ENCODE measurements at regions not wholly inside any gene's neighbourhood (a gene's known extent, or its start where the extent isn't known, plus 50 kb on each side); places are given as distances from the start of the nearest gene placed in this dataset.
"Not testable (repeated sequence)": the region's sequence is repeated elsewhere in the genome, so short reads cannot be mapped to it uniquely, and the experiment has no call there.

DNA sequence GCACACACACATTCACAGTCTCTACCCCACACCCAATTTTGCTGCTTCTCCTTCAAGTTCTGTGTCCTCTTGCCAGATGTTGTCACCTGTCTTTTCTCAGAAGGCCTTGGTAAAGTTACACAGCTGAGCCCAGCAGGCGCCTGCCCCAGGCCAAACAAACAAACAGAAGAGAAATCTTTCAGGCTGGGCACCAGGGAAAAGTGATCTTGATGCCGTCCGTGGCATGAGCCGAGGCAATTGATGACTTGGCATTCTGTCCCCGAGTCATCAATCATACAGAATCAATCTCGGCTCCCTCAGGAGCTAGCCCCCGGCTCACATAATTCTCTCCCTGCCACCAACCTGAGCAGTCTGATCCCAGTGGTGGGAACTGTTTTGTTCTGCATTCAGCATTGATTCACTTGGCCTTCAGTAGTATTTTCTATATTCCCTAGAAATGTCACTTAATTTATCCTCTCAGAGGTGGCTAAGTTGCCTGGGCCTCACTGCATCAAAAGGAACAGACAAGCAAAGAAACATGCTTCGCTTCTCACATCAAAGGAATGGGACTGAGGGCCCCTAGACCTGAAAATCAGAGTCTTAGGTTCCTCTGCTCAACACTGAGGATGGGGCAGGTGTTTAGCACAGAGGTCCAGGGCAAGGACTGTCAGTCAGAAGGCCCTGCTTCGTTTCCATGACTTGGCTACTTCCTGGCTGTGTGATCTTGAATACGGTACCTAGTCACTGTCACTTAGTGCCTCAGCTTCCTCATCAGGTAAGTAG, 278.8 kb upstream of the CELF4 start:
- Histone ChIP-seq H2BK5ac (ENCODE audit: low read depth, low read length, poor library complexity, severe bottlenecking) (no peak overlapping the region), H3K23ac (ENCODE audit: low read length in 2 of 2) (no peak overlapping the region), H2AFZ (ENCODE audit: low read depth, low read length) (no peak overlapping the region), H2BK120ac (ENCODE audit: low read depth, low read length) (no peak overlapping the region), H3K4me2 (ENCODE audit: low read length, poor library complexity, severe bottlenecking) (no peak overlapping the region), H3K9me3 (ENCODE audit: control insufficient read depth, low read length) (no peaks in the 10 kb centered on the region), H3K18ac (ENCODE audit: low read depth in 1 of 2, low read length in 2 of 2) (no peak overlapping the region), H3K79me1 (replicated peaks; ENCODE audit: low read length, poor library complexity, severe bottlenecking) (no peaks in the 10 kb centered on the region), H3K36me3 (ENCODE audit: control insufficient read depth in 1 of 2, insufficient read depth in 2 of 2, low read depth in 1 of 2, low read length in 2 of 2) (no peaks in the 10 kb centered on the region), H3K9ac (ENCODE audit: low read length) (no peak overlapping the region), H4K8ac (ENCODE audit: low read length) (no peak overlapping the region), H3K27ac (ENCODE audit: low read length, poor library complexity, severe bottlenecking) (no peak overlapping the region), H3K27me3 (ENCODE audit: control insufficient read depth in 1 of 2, insufficient read depth in 1 of 2, low read length in 2 of 2) (no peaks in the 10 kb centered on the region), H2AK5ac (ENCODE audit: low read length, severe bottlenecking) (no peak overlapping the region), H3K14ac (ENCODE audit: low read length in 2 of 2) (no peak overlapping the region), H3K4me1 (ENCODE audit: control insufficient read depth, insufficient read depth, low read depth, low read length) (no peaks in the 10 kb centered on the region), H2BK12ac (ENCODE audit: low read length in 2 of 2) (no peak overlapping the region), H4K91ac (ENCODE audit: low read length) (no peak overlapping the region), H3K4ac (ENCODE audit: low read depth in 1 of 2, low read length in 2 of 2) (no peak overlapping the region), H3K4me3 (ENCODE audit: insufficient read depth in 1 of 2, low read depth in 1 of 2, low read length in 2 of 2) (no peak overlapping the region), H2BK15ac (ENCODE audit: low read depth, poor library complexity, severe bottlenecking) (no peak overlapping the region)
- WGBS, result 54% methylated on average over 9 of the region's 10 CpGs
- no peak for DNase-seq

DNA sequence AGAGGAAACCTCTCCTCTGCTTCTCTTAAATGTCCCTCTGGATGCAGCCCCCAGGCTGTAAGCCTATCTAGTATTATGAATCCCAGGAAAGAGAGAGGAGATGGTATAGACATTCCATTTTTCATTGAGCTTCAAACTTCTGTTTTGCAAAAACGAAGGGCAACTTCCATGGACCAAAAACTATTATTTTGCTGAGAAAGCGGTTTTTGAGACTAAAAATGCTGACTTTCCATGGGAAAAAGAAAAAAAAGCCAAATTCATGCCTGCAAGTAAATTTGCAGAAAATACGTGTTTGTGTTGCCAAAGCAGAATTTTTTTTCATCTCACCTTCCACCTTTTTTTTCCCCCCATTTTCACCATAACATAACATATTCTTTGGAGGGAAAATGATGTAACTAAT, 272.5 kb upstream of the CELF4 start:
- no peaks in the 10 kb centered on the region for H3K9me3 ChIP-seq (ENCODE audit: control insufficient read depth, low read length)
- no peak overlapping the region for H2BK120ac ChIP-seq (ENCODE audit: low read depth, low read length)
- H3K36me3 ChIP-seq (ENCODE audit: control insufficient read depth in 1 of 2, insufficient read depth in 2 of 2, low read depth in 1 of 2, low read length in 2 of 2), result no peaks in the 10 kb centered on the region
- H3K9ac ChIP-seq (ENCODE audit: low read length), result no peak overlapping the region
- no peak overlapping the region for H2BK15ac ChIP-seq (ENCODE audit: low read depth, poor library complexity, severe bottlenecking)
- no peak overlapping the region for H2AK5ac ChIP-seq (ENCODE audit: low read length, severe bottlenecking)
- H3K4me1 ChIP-seq (ENCODE audit: control insufficient read depth, insufficient read depth, low read depth, low read length), result no peaks in the 10 kb centered on the region
- no peak overlapping the region for H3K18ac ChIP-seq (ENCODE audit: low read depth in 1 of 2, low read length in 2 of 2)
- no peak overlapping the region for H3K4me2 ChIP-seq (ENCODE audit: low read length, poor library complexity, severe bottlenecking)
- H4K8ac ChIP-seq (ENCODE audit: low read length), result no peak overlapping the region
- no peak overlapping the region for H2BK12ac ChIP-seq (ENCODE audit: low read length in 2 of 2)
- H4K91ac ChIP-seq (ENCODE audit: low read length), result no peak overlapping the region
- H3K27me3 ChIP-seq (ENCODE audit: control insufficient read depth in 1 of 2, insufficient read depth in 1 of 2, low read length in 2 of 2), result no peaks in the 10 kb centered on the region
- no peaks in the 10 kb centered on the region for H3K79me1 ChIP-seq (replicated peaks; ENCODE audit: low read length, poor library complexity, severe bottlenecking)
- no peak overlapping the region for H2AFZ ChIP-seq (ENCODE audit: low read depth, low read length)
- H3K14ac ChIP-seq (ENCODE audit: low read length in 2 of 2), result no peak overlapping the region
- no peak overlapping the region for H3K4me3 ChIP-seq (ENCODE audit: insufficient read depth in 1 of 2, low read depth in 1 of 2, low read length in 2 of 2)
- 64% methylated on average over 2 of the region's 3 CpGs for WGBS
- H3K4ac ChIP-seq (ENCODE audit: low read depth in 1 of 2, low read length in 2 of 2), result no peak overlapping the region
- H3K23ac ChIP-seq (ENCODE audit: low read length in 2 of 2), result no peak overlapping the region
- DNase-seq, result no peak
- no peak overlapping the region for H3K27ac ChIP-seq (ENCODE audit: low read length, poor library complexity, severe bottlenecking)
- H2BK5ac ChIP-seq (ENCODE audit: low read depth, low read length, poor library complexity, severe bottlenecking), result no peak overlapping the region

DNA sequence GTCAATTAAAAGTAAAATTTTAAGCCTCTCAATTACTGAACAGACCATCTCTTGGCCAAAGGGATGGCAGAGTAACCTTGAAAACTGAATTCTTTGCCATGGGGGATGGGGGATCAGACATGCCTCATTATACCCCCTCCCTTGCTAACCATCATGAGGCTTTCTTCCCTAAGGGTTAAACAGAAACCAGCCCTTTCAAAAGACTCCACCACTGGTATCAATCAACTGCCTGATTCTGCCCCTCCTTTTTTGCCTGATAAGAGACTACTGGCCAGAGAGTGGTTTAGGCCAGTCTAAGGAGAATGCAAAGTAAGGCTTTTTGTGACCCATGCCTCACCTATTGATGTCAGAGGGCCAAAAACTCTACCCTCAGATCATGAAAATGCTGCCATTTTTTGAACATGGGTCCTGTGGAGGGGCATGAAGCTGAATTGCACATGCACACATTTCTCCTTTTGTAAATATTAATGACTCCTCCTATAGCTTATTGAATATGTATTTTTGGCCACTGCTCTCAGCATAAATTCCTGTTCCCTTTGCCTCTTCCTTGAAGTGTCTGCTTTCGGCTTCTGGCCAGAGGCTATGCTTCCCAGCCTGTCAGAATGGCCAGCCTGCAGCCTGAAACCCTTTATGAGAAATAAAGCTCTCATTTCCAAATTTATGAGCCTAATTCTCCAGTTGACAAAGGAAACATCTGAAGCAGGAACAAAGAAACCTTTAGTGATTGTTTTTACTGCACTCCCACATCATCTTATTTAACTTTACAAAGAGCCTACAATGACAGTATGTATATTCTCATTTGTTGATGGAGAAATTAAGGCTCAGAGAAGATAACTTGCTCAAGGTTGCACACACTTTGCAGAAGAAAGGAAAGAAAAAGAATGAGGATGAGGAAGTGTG, 270.7 kb upstream of the CELF4 start:
- Histone ChIP-seq H3K79me1 (replicated peaks; ENCODE audit: low read length, poor library complexity, severe bottlenecking) (no peaks in the 10 kb centered on the region), H2BK12ac (ENCODE audit: low read length in 2 of 2) (no peak overlapping the region), H2BK15ac (ENCODE audit: low read depth, poor library complexity, severe bottlenecking) (no peak overlapping the region), H3K4me1 (ENCODE audit: control insufficient read depth, insufficient read depth, low read depth, low read length) (no peaks in the 10 kb centered on the region), H3K18ac (ENCODE audit: low read depth in 1 of 2, low read length in 2 of 2) (no peak overlapping the region), H3K4me3 (ENCODE audit: insufficient read depth in 1 of 2, low read depth in 1 of 2, low read length in 2 of 2) (no peak overlapping the region), H4K8ac (ENCODE audit: low read length) (no peak overlapping the region), H3K9ac (ENCODE audit: low read length) (no peak overlapping the region), H3K14ac (ENCODE audit: low read length in 2 of 2) (no peak overlapping the region), H2AFZ (ENCODE audit: low read depth, low read length) (no peak overlapping the region), H3K23ac (ENCODE audit: low read length in 2 of 2) (no peak overlapping the region), H2BK120ac (ENCODE audit: low read depth, low read length) (no peak overlapping the region), H2AK5ac (ENCODE audit: low read length, severe bottlenecking) (no peak overlapping the region), H3K36me3 (ENCODE audit: control insufficient read depth in 1 of 2, insufficient read depth in 2 of 2, low read depth in 1 of 2, low read length in 2 of 2) (no peaks in the 10 kb centered on the region), H3K4ac (ENCODE audit: low read depth in 1 of 2, low read length in 2 of 2) (no peak overlapping the region), H3K9me3 (ENCODE audit: control insufficient read depth, low read length) (no peaks in the 10 kb centered on the region), H3K27ac (ENCODE audit: low read length, poor library complexity, severe bottlenecking) (no peak overlapping the region), H3K27me3 (ENCODE audit: control insufficient read depth in 1 of 2, insufficient read depth in 1 of 2, low read length in 2 of 2) (no peaks in the 10 kb centered on the region), H3K4me2 (ENCODE audit: low read length, poor library complexity, severe bottlenecking) (no peak overlapping the region), H4K91ac (ENCODE audit: low read length) (no peak overlapping the region), H2BK5ac (ENCODE audit: low read depth, low read length, poor library complexity, severe bottlenecking) (no peak overlapping the region)
- WGBS, result 68% methylated on average over 1 of the region's 1 CpG
- no peak for DNase-seq

DNA sequence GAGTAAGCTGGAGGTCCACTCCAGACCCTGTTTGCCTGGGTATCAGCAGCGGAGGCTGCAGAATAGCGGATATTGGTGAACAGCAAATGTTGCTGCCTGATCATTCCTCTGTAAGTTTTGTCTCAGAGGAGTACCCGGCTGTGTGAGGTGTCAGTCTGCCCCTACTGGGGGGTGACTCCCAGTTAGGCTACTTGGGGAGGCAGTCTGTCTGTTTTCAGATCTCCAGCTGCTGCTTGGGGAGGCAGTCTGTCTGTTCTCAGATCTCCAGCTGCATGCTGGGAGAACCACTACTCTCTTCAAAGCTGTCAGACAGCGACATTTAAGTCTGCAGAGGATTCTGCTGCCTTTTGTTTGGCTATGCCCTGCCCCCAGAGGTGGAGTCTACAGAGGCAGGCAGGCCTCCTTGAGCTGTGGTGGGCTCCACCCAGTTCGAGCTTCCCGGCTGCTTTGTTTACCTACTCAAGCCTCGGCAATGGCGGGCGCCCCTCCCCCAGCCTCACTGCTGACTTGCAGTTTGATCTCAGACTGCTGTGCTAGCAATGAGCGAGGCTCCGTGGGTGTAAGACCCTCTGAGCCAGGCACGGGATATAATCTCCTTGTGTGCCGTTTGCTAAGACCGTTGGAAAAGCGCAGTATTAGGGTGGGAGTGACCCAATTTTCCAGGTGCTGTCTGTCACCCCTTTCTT, 266.6 kb upstream of the CELF4 start:
- not testable (repeated sequence) for H3K4me3 ChIP-seq (ENCODE audit: insufficient read depth in 1 of 2, low read depth in 1 of 2, low read length in 2 of 2); H2BK5ac ChIP-seq (ENCODE audit: low read depth, low read length, poor library complexity, severe bottlenecking); H2BK12ac ChIP-seq (ENCODE audit: low read length in 2 of 2); H4K8ac ChIP-seq (ENCODE audit: low read length); H3K36me3 ChIP-seq (ENCODE audit: control insufficient read depth in 1 of 2, insufficient read depth in 2 of 2, low read depth in 1 of 2, low read length in 2 of 2); DNase-seq; H3K14ac ChIP-seq (ENCODE audit: low read length in 2 of 2); H2AFZ ChIP-seq (ENCODE audit: low read depth, low read length); H3K9me3 ChIP-seq (ENCODE audit: control insufficient read depth, low read length); H3K27ac ChIP-seq (ENCODE audit: low read length, poor library complexity, severe bottlenecking); H3K79me1 ChIP-seq (replicated peaks; ENCODE audit: low read length, poor library complexity, severe bottlenecking); H3K23ac ChIP-seq (ENCODE audit: low read length in 2 of 2); H4K91ac ChIP-seq (ENCODE audit: low read length); H3K18ac ChIP-seq (ENCODE audit: low read depth in 1 of 2, low read length in 2 of 2); H2AK5ac ChIP-seq (ENCODE audit: low read length, severe bottlenecking); H2BK15ac ChIP-seq (ENCODE audit: low read depth, poor library complexity, severe bottlenecking); H3K4ac ChIP-seq (ENCODE audit: low read depth in 1 of 2, low read length in 2 of 2); H3K4me2 ChIP-seq (ENCODE audit: low read length, poor library complexity, severe bottlenecking); H3K4me1 ChIP-seq (ENCODE audit: control insufficient read depth, insufficient read depth, low read depth, low read length); H3K27me3 ChIP-seq (ENCODE audit: control insufficient read depth in 1 of 2, insufficient read depth in 1 of 2, low read length in 2 of 2); H2BK120ac ChIP-seq (ENCODE audit: low read depth, low read length); H3K9ac ChIP-seq (ENCODE audit: low read length)
- 90% methylated on average over 15 of the region's 15 CpGs for WGBS
